ENCODE measurements at regions not wholly inside any gene's neighbourhood (a gene's known extent, or its start where the extent isn't known, plus 50 kb on each side); places are given as distances from the start of the nearest gene placed in this dataset.
A peak's percentile ranks its signal among the peaks of the same experiment; 100 is the strongest.

DNA sequence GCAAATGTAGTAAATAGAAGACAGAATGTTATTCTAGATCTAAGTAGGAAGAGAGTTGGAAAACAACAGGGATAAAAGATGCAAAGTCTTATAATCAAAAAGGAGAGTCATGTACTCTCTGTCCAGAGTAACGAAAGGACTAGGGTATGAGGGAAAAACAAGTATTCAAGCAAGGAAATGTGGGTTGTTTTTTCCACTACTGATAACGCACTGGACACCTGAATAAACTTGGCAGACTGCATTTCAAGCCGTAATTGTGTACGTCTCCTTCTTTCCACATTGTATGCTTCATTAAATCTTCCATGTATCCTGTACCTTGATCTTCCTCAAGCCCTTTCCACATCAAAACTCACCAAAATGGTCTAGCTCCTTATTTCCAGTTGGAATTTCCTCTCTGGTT is 420.6 kb downstream of the ZEB2 start:
- WGBS, 5 donors = 32 to 65% (median 45%) methylated on average over 4 of the region's 4 CpGs
- no peaks in the 10 kb centered on the region for H3K27me3 ChIP-seq
- no peak overlapping the region for H3K4me3 ChIP-seq
- TF ChIP-seq, protein P1, sequence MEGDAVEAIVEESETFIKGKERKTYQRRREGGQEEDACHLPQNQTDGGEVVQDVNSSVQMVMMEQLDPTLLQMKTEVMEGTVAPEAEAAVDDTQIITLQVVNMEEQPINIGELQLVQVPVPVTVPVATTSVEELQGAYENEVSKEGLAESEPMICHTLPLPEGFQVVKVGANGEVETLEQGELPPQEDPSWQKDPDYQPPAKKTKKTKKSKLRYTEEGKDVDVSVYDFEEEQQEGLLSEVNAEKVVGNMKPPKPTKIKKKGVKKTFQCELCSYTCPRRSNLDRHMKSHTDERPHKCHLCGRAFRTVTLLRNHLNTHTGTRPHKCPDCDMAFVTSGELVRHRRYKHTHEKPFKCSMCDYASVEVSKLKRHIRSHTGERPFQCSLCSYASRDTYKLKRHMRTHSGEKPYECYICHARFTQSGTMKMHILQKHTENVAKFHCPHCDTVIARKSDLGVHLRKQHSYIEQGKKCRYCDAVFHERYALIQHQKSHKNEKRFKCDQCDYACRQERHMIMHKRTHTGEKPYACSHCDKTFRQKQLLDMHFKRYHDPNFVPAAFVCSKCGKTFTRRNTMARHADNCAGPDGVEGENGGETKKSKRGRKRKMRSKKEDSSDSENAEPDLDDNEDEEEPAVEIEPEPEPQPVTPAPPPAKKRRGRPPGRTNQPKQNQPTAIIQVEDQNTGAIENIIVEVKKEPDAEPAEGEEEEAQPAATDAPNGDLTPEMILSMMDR (IDR thresholded peaks at IDR 0.05) = no peak
- TF ChIP-seq POLR2AphosphoS5 (IDR thresholded peaks at IDR 0.05) (no peak), EP300 (IDR thresholded peaks at IDR 0.05) (no peak), POLR2A (IDR thresholded peaks at IDR 0.05) (no peak)
- peaks cover 0 to 3% (median 0%) of the 10 kb centered on the region in 4 donors for H3K36me3 ChIP-seq
- no peak overlapping the region for H3K27ac ChIP-seq
- H3K9me3 ChIP-seq = peaks cover 0 to 5% (median 3%) of the 10 kb centered on the region in 4 donors
- intact Hi-C loops (cut with DNase I; ENCODE audit: low total_unique reads) = no loop called here
- DNase-seq = no peak
- peaks cover 0 to 28% (median 5%) of the 10 kb centered on the region in 4 donors for H3K4me1 ChIP-seq

- H3K9me3 ChIP-seq = no peaks in the 10 kb centered on the region
- intact Hi-C loops (cut with DNase I; ENCODE audit: low total_unique reads) = no loop called here
- no peak overlapping the region for H3K4me3 ChIP-seq
- 63 to 73% (median 69%) methylated on average over 6 of the region's 6 CpGs for WGBS, 5 donors
- H3K4me1 ChIP-seq = peaks cover 0 to 28% (median 5%) of the 10 kb centered on the region in 4 donors
- TF ChIP-seq, protein P1 (IDR thresholded peaks at IDR 0.05) = no peak
- TF ChIP-seq POLR2A (IDR thresholded peaks at IDR 0.05) = no peak
- DNase-seq = peak in 1 of 2 donors; percentile 13
- no peaks in the 10 kb centered on the region for H3K27me3 ChIP-seq
- H3K36me3 ChIP-seq = no peaks in the 10 kb centered on the region
- no peak overlapping the region for H3K27ac ChIP-seq
These were observed 422.3 kb downstream of the ZEB2 start for GRCh38 chr2:144097440-144098225.

GRCh38 chr2:144096531-144096930 is 423.4 kb downstream of the ZEB2 start:
- no peak overlapping the region for H3K27ac ChIP-seq
- intact Hi-C loops (cut with DNase I; ENCODE audit: low total_unique reads) = no loop called here
- no peaks in the 10 kb centered on the region for H3K27me3 ChIP-seq
- DNase-seq = no peak
- H3K36me3 ChIP-seq = no peaks in the 10 kb centered on the region
- WGBS, 5 donors = 52 to 86% (median 64%) methylated on average over 2 of the region's 2 CpGs
- H3K4me3 ChIP-seq = no peak overlapping the region
- peaks cover 0 to 28% (median 5%) of the 10 kb centered on the region in 4 donors for H3K4me1 ChIP-seq
- peaks cover 0 to 5% (median 0%) of the 10 kb centered on the region in 4 donors for H3K9me3 ChIP-seq
- TF ChIP-seq, protein P1 (IDR thresholded peaks at IDR 0.05) = no peak
- TF ChIP-seq POLR2AphosphoS5 (IDR thresholded peaks at IDR 0.05) = no peak
- no peak for TF ChIP-seq EP300 (IDR thresholded peaks at IDR 0.05)
- TF ChIP-seq POLR2A (IDR thresholded peaks at IDR 0.05) = no peak

DNA sequence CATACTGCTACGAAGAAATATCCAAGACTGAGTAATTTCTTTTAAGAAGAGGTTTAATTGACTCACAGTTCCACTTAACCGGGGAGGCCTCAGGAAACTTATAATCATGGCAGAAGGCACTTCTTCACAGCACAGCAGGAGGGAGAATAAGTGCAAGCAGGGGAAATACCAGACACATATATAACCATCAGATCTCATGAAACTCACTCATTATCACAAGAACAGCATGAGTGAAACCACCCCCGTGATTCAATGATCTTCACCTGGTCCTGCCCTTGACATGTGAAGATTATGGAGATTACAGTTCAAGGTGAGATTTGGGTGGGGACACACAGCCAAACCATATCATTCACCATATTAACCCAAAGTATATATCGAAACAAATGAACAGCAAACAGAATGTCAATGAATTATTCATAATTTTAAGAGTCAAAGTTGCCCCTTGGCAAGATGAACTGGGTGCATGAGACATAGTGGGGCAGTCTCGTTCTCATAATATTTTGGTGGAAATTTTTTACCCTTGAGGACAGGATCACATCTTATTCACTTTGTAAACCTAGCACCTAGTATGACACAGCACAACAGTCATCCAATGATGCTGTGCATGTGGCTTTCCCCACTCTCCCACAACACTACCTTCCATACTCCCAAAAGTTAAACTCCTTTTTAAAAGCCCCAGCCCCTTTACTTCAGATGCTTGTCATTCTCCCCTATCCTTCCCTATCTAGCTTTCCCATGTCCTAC is 425.3 kb downstream of the ZEB2 start:
- Histone ChIP-seq H3K27ac (no peak overlapping the region), H3K4me1 (peaks cover 0 to 20% (median 4%) of the 10 kb centered on the region in 4 donors), H3K9me3 (peaks cover 0 to 5% (median 0%) of the 10 kb centered on the region in 4 donors), H3K4me3 (no peak overlapping the region), H3K36me3 (no peaks in the 10 kb centered on the region), H3K27me3 (no peaks in the 10 kb centered on the region)
- intact Hi-C loops (cut with DNase I; ENCODE audit: low total_unique reads) = no loop called here
- TF ChIP-seq POLR2AphosphoS5 (IDR thresholded peaks at IDR 0.05) = no peak
- no peak for TF ChIP-seq EP300 (IDR thresholded peaks at IDR 0.05)
- TF ChIP-seq, protein P1 (IDR thresholded peaks at IDR 0.05) = no peak
- TF ChIP-seq POLR2A (IDR thresholded peaks at IDR 0.05) = no peak
- no peak for DNase-seq
- WGBS, 5 donors = 83 to 94% (median 90%) methylated on average over 5 of the region's 5 CpGs
